ENCODE measurements at regions not wholly inside any gene's neighbourhood (a gene's known extent, or its start where the extent isn't known, plus 50 kb on each side); places are given as distances from the start of the nearest gene placed in this dataset.
"Not testable (repeated sequence)": the region's sequence is repeated elsewhere in the genome, so short reads cannot be mapped to it uniquely, and the experiment has no call there.

DNA sequence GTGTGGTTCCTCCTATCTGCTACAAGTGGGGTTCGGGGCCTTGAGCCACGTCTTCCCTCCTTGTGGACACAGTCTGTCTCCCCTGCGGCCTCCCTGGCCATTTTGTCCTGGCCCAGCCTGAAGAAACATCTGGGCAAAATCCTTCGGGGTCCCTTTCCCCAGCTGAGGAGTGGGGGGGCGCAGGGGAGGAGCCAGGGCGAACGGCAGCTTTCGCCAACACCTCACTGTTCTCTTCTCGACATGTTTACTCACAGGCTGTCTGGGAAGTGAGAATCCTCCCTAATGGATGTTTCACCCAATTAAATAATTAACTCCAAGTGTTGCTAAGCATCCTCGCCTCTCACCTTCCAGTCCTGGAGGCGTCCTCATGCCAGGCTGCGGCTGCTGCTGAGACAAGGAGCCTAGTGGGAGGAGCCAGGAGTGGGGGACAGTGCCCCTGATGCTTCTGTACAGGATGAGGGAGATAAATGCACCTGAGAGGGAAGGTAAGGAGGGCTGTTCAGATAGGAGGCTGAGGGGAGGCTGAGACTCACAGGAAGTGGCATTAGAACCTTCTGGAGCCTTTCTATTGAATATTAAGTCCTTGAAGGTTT lies 72.4 kb upstream of the PLGLB1 start:
- H3K4me3 ChIP-seq; H3K4me1 ChIP-seq; POLR2A ChIA-PET; CTCF ChIA-PET; H3K9me3 ChIP-seq; FAIRE-seq; H3K4me2 ChIP-seq; H3K27ac ChIP-seq; DNase-seq (ENCODE audit: low read depth in 1 of 2, low spot score in 1 of 2): not testable (repeated sequence)
- WGBS (ENCODE audit: missing lambda C conversion rate) = 55% methylated on average over 10 of the region's 12 CpGs
- peak in 1 of 2 experiments; percentile 27; a peak in 2 of 6 replicates for ATAC-seq

DNA sequence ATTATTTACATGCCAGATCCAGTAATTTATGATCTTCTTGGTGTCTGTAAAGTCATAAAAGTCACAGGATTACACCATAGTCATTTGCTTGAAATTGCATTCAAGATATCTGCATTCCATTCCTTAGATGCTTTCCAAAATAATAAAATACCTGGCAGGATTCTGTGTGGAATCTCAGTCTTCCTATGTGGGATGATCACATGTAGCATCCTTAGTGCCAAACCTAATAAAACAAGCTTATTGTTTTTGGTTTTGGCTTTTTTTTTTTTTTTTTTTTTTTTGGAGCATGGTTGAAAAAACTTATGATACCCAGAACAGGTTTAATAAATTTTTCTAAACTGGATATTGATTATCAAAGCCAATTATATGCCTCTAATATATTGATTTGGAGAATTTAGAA lies 74.2 kb upstream of the PLGLB1 start:
- CTCF ChIA-PET; POLR2A ChIA-PET; ATAC-seq; H3K4me1 ChIP-seq; DNase-seq (ENCODE audit: low read depth in 1 of 2, low spot score in 1 of 2); H3K9me3 ChIP-seq; H3K27ac ChIP-seq; H3K4me2 ChIP-seq; H3K4me3 ChIP-seq: not testable (repeated sequence)
- peak; percentile 94 for FAIRE-seq

DNA sequence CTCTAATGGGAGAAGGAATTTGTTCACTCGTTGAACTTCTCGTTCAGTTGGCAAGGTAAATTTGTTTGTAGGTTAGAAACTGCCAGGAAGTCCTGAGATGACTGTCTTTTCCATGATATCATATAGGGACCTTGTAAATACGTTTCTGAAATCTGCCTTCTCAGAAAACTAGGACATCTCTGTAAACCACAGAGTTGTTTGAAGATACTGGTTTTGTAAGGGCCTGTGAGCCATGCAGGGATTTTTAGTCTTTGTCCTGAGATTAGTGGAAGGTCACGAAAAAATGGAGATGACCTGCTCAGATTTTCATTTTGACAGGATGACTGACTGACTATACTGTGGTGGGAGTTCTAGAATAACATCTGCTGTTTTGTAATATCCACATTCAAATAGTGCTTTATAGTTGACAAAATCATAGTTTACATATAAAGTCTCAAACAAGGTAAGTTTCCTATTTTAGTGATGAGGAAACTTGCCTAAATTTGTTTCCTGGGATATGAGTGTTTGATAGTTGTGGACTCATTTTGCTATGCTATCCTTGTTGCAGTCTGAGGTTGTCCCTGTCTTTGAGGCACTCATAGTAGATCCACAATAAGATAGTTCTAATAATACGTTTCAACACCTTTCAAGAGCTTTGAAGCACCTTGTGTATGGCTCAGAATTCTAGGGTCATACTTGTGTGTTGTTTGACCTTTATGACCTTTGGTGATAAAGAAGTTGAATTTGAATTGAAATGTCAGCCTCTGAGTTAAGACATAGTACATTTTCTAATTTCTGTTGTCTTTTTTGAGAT lies 107.3 kb upstream of the PLGLB1 start:
- WGBS (ENCODE audit: missing lambda C conversion rate) = 36% methylated on average over 4 of the region's 5 CpGs
- POLR2A ChIA-PET; FAIRE-seq; H3K27ac ChIP-seq; H3K4me2 ChIP-seq; H3K4me3 ChIP-seq; DNase-seq (ENCODE audit: low read depth in 1 of 2, low spot score in 1 of 2); ATAC-seq; H3K4me1 ChIP-seq; H3K9me3 ChIP-seq; CTCF ChIA-PET: not testable (repeated sequence)

DNA sequence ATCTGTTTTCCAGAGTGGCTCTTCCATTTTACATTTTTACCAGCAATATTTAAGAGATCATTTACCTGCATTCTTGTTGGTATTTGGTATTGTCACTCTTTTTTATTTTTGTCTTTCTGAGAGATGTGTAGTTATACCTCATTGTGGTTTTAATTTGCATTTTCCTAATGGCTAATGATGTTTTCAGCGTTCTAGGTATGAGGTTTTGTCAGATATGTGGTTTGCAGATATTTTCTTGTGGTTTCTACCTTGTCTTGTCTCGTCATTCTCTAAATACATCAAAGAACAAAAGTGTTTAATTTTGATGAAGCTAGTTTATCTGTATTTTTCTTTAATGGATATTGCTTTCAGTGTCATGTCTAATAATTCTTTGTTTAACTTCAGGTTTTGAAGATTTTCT lies 110.9 kb upstream of the PLGLB1 start:
- DNase-seq (ENCODE audit: low read depth in 1 of 2, low spot score in 1 of 2); H3K4me2 ChIP-seq; H3K4me1 ChIP-seq; FAIRE-seq; ATAC-seq; CTCF ChIA-PET; H3K9me3 ChIP-seq; H3K4me3 ChIP-seq; POLR2A ChIA-PET; H3K27ac ChIP-seq: not testable (repeated sequence)
- WGBS (ENCODE audit: missing lambda C conversion rate) = 7% methylated on average over 2 of the region's 2 CpGs

DNA sequence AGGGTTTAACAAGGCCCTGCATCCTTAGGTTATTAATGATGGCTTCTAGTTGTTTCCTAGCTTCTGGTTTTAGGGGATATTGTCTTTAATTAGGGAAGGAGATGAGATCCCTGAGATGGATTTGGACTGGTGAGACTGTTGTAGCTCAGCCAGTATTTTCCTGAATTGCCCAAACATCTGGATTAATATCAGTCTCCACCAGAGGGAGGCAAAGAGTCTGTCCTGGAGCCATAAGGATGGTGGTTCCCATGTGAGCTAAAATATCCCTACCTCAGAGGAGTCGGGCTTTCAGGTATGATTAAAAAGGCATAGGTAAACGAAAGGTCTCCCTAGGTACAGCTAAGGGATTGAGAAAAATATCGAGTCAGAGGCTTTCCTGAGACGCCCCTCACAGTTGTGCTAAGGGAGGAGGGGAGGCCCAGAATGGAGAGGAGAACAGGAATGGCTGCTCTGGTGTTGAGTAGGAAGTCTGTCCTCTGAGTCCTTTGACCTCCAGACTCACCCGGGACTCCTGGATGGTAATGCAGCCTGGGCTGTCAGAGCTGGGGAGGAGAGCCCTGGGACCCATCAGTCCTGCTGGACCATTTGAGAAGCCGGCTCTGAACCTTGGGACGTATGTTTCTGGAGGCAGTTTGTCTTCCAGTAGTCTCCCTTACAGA lies 130.3 kb upstream of the PLGLB1 start:
- H3K9me3 ChIP-seq; H3K4me1 ChIP-seq; POLR2A ChIA-PET; DNase-seq (ENCODE audit: low read depth in 1 of 2, low spot score in 1 of 2); CTCF ChIA-PET; FAIRE-seq; H3K4me2 ChIP-seq; H3K4me3 ChIP-seq; H3K27ac ChIP-seq: not testable (repeated sequence)
- peak; percentile 55 to 93; a peak in 5 of 6 replicates for ATAC-seq
- no CpG with 5 or more reads among the region's 7 CpGs for WGBS (ENCODE audit: missing lambda C conversion rate)

DNA sequence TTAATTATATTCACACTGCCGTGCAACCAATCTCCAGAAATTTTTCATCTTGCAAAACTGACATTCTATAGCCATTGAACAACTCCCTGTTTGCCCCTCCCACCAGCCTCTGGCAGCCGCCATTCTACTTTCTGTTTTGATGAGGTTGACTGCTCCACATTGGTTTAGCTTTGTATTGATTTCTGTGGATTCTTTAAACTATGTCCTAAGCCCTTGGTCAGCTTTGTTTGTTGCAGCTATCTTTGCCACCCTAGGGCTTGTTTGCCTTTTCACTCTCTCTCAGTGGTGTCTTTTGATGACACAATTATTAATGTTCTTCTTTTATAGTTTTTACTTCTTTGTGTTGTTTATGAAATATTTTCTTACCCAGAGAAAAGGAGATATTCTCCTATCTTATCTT lies 152.8 kb upstream of the PLGLB1 start:
- H3K27ac ChIP-seq; H3K4me1 ChIP-seq; CTCF ChIA-PET; H3K4me2 ChIP-seq; POLR2A ChIA-PET; ATAC-seq; H3K9me3 ChIP-seq; H3K4me3 ChIP-seq; FAIRE-seq; DNase-seq (ENCODE audit: low read depth in 1 of 2, low spot score in 1 of 2): not testable (repeated sequence)
- 38% methylated on average over 2 of the region's 2 CpGs for WGBS (ENCODE audit: missing lambda C conversion rate)

DNA sequence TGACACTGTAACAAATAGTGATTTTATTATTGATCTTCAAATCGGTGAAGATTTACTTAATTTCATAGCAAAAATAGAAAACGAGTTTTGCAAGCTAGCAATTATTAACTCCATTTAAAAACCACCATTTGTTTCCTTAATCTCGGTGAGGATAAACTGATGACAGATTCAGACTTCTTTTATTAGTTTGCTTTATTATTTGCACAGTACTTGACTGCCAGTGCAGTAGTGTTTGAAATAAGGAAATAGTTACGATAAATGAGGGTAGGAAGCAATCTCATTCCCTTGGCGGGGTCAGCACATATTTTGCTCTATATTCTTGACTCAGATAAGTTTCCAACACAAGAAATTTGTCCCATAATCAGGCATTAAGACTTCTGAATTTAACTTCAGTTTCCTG lies 161.7 kb upstream of the PLGLB1 start:
- ATAC-seq; CTCF ChIA-PET; H3K4me3 ChIP-seq; FAIRE-seq; H3K4me1 ChIP-seq; H3K9me3 ChIP-seq; H3K4me2 ChIP-seq; DNase-seq (ENCODE audit: low read depth in 1 of 2, low spot score in 1 of 2); H3K27ac ChIP-seq; POLR2A ChIA-PET: not testable (repeated sequence)
- WGBS (ENCODE audit: missing lambda C conversion rate) = 4% methylated on average over 5 of the region's 5 CpGs

DNA sequence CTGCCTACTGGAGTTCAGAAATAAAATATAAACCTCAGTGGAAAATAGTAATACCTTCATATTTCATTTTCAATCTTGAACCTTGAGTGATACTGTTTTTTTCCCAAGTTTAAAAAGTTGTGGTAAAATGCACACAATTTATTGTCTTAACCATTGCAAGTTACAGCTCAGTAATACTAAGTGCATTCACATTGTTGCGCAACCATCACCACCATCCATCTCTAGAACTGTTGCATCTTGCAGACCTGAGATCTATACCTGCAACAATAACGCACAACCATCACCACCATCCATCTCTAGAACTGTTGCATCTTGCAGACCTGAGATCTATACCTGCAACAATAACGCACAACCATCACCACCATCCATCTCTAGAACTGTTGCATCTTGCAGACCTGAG lies 162.6 kb upstream of the PLGLB1 start:
- H3K27ac ChIP-seq; POLR2A ChIA-PET; DNase-seq (ENCODE audit: low read depth in 1 of 2, low spot score in 1 of 2); H3K4me3 ChIP-seq; FAIRE-seq; H3K4me2 ChIP-seq; CTCF ChIA-PET; H3K4me1 ChIP-seq; ATAC-seq; H3K9me3 ChIP-seq: not testable (repeated sequence)
- WGBS (ENCODE audit: missing lambda C conversion rate) = 43% methylated on average over 2 of the region's 3 CpGs
- peak in 1 of 2 experiments; percentile 51; a peak in 2 of 4 replicates for TF ChIP-seq CEBPB (IDR thresholded peaks at IDR 0.05)

DNA sequence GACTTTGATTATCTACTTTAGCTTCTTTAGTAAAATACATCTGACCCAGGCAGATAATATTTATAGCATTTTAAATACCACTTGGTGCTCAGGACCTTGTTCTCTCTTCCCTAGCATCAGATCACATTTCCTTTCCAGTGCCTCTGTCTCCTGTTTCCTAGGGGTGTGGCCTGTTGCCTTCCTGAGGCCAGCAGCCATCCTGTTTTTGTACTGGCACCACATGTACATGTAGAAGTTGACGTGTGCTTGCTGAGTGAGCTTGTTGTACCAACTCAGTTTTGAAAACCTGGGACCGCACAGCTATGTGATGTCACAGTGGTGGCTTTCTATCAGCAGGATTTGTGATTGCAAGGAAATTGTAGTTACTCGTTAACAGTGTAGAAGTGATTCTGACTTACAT lies 167.6 kb upstream of the PLGLB1 start:
- FAIRE-seq, ATAC-seq, CTCF ChIA-PET: not testable (repeated sequence)

DNA sequence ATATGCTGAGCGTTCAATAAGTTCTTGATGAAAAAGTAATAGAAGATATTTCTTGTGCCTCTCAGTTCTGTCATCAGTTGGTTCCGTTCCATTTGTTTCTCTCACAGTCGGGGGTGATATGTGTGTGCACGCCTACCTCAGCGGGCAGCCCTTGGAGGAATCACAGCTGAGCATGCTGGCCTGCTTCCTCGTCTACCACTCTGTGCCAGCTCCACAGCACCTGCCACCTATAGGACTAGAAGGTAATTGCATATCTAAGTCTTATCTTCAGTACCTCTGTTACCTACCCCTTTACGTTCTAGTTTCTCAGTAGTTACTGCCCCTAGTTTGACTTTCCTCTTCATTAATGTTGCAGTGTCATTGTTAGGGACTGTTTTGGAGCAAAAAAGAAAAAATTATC lies 171.7 kb upstream of the PLGLB1 start:
- FAIRE-seq; H3K4me1 ChIP-seq; CTCF ChIA-PET; H3K4me3 ChIP-seq; DNase-seq (ENCODE audit: low read depth in 1 of 2, low spot score in 1 of 2); H3K9me3 ChIP-seq; POLR2A ChIA-PET; H3K4me2 ChIP-seq; H3K27ac ChIP-seq: not testable (repeated sequence)
- ATAC-seq = peak; percentile 97 to 100
- 14% methylated on average over 2 of the region's 7 CpGs for WGBS (ENCODE audit: missing lambda C conversion rate)

More for the DNA sequence above, 167.6 kb upstream of the PLGLB1 start:
- H3K9me3 ChIP-seq; H3K4me3 ChIP-seq; H3K4me1 ChIP-seq; POLR2A ChIA-PET; DNase-seq (ENCODE audit: low read depth in 1 of 2, low spot score in 1 of 2); H3K4me2 ChIP-seq; H3K27ac ChIP-seq: not testable (repeated sequence)
- 70% methylated on average over 1 of the region's 3 CpGs for WGBS (ENCODE audit: missing lambda C conversion rate)

DNA sequence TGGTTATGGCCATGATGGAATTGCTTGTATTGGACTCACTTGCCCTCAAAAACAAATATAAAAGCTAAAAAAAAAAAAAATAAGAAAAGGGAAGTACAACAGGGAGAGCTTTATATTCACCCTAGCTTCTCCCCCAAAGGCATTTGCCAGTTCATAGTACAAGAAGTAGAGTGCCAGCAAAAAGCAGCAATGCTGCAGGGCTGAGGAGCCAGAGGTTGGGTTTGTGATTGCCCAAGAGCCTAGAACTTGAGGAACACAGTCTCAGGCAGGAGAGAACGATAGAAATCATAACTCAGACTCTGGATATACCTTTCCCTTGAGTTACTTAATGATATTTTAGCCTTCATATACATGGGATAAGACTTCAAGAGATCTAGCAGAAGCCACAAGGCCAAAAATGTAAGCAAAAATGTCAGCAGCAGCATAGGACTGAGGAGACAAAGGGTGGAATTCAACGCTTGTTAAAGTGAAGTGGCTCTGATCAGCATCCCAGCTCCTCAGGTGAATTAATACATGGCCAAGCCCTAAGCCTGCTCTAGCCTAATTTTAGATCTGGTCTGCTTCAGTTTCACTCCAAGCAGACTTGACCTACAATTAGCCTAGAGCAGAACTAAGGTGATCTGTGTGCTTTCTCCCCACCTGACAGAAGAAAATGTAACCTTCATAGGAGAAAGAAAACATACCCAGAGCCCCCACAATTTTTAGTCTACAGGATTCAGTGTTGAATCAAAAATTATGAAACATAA lies 172.8 kb upstream of the PLGLB1 start:
- H3K4me2 ChIP-seq; H3K4me1 ChIP-seq; H3K27ac ChIP-seq; FAIRE-seq; POLR2A ChIA-PET; H3K9me3 ChIP-seq; CTCF ChIA-PET; H3K4me3 ChIP-seq; ATAC-seq; DNase-seq (ENCODE audit: low read depth in 1 of 2, low spot score in 1 of 2): not testable (repeated sequence)
- WGBS (ENCODE audit: missing lambda C conversion rate) = 20% methylated on average over 1 of the region's 2 CpGs
